OCI-LY3 (cell line): ENCODE measurements at regions not wholly inside any gene's neighbourhood (a gene's known extent, or its start where the extent isn't known, plus 50 kb on each side); places are given as distances from the start of the nearest gene placed in this dataset.

ENCODE experiments used
- EZH2phosphoT487 ChIP-seq: fragments of 200-600 bp; shearing (Covaris generic); IDR thresholded peaks from 2 replicates; pipeline ENCODE4 v1.6.1; 2018; ENCODE audit warnings: antibody characterized with exemption, mixed run types, low read depth
- TF ChIP-seq, protein P1 (sequence below): fragments of 200-600, 300-600 bp; sonication (generic); IDR thresholded peaks from 2 replicates; pipeline ENCODE4 v1.5.1; 2014; ENCODE audit warnings: antibody characterized with exemption, low read length, low read depth

DNA sequence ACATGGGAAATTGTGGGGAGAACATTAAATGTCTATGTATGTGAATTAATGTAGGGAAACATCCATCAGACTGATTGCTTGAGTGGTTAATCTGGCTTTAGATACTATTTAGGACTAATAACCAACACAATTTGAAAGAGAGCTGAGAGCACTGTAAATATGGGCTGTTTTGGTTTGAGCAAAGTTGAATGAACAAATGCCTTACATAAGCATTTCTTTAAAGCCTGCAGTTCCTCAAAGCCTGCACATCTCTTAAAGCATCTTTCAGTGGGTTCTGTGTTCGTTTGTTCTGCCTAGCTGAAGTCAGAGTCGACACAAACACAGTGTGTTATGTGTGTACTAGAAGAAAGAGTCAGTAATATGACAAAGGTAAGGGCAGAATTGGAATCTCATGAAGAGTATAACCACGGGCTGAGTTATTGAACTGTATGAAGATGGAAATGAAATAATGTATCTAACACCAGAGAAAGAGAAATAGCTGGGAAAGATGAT, 350.0 kb downstream of the SIPA1L2 start:
- TF ChIP-seq, protein P1, sequence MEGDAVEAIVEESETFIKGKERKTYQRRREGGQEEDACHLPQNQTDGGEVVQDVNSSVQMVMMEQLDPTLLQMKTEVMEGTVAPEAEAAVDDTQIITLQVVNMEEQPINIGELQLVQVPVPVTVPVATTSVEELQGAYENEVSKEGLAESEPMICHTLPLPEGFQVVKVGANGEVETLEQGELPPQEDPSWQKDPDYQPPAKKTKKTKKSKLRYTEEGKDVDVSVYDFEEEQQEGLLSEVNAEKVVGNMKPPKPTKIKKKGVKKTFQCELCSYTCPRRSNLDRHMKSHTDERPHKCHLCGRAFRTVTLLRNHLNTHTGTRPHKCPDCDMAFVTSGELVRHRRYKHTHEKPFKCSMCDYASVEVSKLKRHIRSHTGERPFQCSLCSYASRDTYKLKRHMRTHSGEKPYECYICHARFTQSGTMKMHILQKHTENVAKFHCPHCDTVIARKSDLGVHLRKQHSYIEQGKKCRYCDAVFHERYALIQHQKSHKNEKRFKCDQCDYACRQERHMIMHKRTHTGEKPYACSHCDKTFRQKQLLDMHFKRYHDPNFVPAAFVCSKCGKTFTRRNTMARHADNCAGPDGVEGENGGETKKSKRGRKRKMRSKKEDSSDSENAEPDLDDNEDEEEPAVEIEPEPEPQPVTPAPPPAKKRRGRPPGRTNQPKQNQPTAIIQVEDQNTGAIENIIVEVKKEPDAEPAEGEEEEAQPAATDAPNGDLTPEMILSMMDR = no peak
- TF ChIP-seq EZH2phosphoT487 = no peak
